Smooth muscle cell (in vitro differentiated cells): ENCODE measurements at regions not wholly inside any gene's neighbourhood (a gene's known extent, or its start where the extent isn't known, plus 50 kb on each side); places are given as distances from the start of the nearest gene placed in this dataset.
A peak's percentile ranks its signal among the peaks of the same experiment; 100 is the strongest.

Source experiments
- DNase-seq: peaks from one replicate; lab custom pipeline; 2025; ENCODE audit not compliant: unreplicated experiment; lab: John Stamatoyannopoulos, UW
- H2AFZ ChIP-seq: fragments of 200-600 bp; sonication (generic); 2 replicates; pipeline ENCODE4 v1.6.0; 2016; ENCODE audit warnings: antibody characterized with exemption, low read depth, mild to moderate bottlenecking
- H3F3A ChIP-seq: fragments of 200-600 bp; sonication (generic); 2 replicates; pipeline ENCODE4 v1.6.0; 2017; ENCODE audit warnings: antibody characterized with exemption, low read depth
- H3K27ac ChIP-seq: fragments of 200-600 bp; sonication (generic); 2 replicates; pipeline ENCODE4 v1.5.1; 2016; ENCODE audit warnings: low read depth, mild to moderate bottlenecking
- H3K27me3 ChIP-seq: fragments of 200-600 bp; sonication (generic); 2 replicates; pipeline ENCODE4 v1.6.1; 2016; ENCODE audit warnings: low read depth, mild to moderate bottlenecking
- H3K36me3 ChIP-seq: fragments of 200-600 bp; sonication (generic); 2 replicates; pipeline ENCODE4 v1.5.1; 2016; ENCODE audit warnings: low read depth
- H3K4me1 ChIP-seq: fragments of 200-600 bp; sonication (generic); 2 replicates; pipeline ENCODE4 v1.5.1; 2016; ENCODE audit warnings: low read depth
- H3K4me2 ChIP-seq: fragments of 200-600 bp; sonication (generic); 2 replicates; pipeline ENCODE4 v1.6.0; 2016; ENCODE audit warnings: mild to moderate bottlenecking
- H3K4me3 ChIP-seq: fragments of 200-600 bp; sonication (generic); 2 replicates; pipeline ENCODE4 v1.5.1; 2016; ENCODE audit warnings: mild to moderate bottlenecking
- H3K79me2 ChIP-seq: fragments of 200-600 bp; sonication (generic); 2 replicates; pipeline ENCODE4 v1.6.0; 2016; ENCODE audit warnings: low read depth, mild to moderate bottlenecking
- H3K9ac ChIP-seq: fragments of 200-600 bp; sonication (generic); 2 replicates; pipeline ENCODE4 v1.6.0; 2016; ENCODE audit warnings: low read depth
- H3K9me3 ChIP-seq: fragments of 200-600 bp; sonication (generic); replicated peaks from 2 replicates; pipeline ENCODE4 v1.5.1; 2016; ENCODE audit warnings: low read depth
- H4K20me1 ChIP-seq: fragments of 200-600 bp; sonication (generic); 2 replicates; pipeline ENCODE4 v1.6.0; 2016; ENCODE audit warnings: low read depth
- WGBS: methylation state at CpG from one replicate; pipeline ENCODE4 v1.1.7; 2016; ENCODE audit warnings: low lambda C conversion rate; 5-methylcytosine and 5-hydroxymethylcytosine counted together
- TF ChIP-seq, protein P1 (sequence below): fragments of 200-600 bp; sonication (generic); IDR thresholded peaks from 2 replicates; pipeline ENCODE4 v1.5.1; 2017; ENCODE audit warnings: borderline replicate concordance, mild to moderate bottlenecking, antibody characterized with exemption; ENCODE audit not compliant: insufficient read depth, poor library complexity, severe bottlenecking

DNA sequence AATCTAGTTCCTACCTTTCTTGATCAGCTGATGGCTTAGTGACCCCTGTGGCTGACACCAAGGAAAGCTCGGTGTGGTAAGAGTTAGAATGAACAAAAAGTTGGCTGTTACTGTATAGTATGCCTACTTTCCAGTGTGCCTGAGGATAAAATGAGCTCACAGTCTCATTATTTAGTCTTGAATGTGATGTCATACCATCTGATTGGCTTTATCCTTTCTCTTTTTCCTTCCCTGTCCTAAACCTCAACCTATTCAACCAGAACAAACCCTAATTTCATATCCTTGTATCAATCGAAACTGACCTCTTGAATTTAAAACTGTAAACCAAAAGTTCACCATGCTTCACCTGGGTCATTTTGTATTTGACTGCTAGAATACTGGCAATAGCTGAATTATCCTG, 156.4 kb downstream of the PPARGC1A start:
- H3K27me3 ChIP-seq, result no peaks in the 10 kb centered on the region
- TF ChIP-seq, protein P1, sequence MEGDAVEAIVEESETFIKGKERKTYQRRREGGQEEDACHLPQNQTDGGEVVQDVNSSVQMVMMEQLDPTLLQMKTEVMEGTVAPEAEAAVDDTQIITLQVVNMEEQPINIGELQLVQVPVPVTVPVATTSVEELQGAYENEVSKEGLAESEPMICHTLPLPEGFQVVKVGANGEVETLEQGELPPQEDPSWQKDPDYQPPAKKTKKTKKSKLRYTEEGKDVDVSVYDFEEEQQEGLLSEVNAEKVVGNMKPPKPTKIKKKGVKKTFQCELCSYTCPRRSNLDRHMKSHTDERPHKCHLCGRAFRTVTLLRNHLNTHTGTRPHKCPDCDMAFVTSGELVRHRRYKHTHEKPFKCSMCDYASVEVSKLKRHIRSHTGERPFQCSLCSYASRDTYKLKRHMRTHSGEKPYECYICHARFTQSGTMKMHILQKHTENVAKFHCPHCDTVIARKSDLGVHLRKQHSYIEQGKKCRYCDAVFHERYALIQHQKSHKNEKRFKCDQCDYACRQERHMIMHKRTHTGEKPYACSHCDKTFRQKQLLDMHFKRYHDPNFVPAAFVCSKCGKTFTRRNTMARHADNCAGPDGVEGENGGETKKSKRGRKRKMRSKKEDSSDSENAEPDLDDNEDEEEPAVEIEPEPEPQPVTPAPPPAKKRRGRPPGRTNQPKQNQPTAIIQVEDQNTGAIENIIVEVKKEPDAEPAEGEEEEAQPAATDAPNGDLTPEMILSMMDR, result no peak
- no peaks in the 10 kb centered on the region for H3K9me3 ChIP-seq
- H3K36me3 ChIP-seq, result no peaks in the 10 kb centered on the region
- H3K9ac ChIP-seq, result no peak overlapping the region
- H3K4me2 ChIP-seq, result no peak overlapping the region
- H3K4me1 ChIP-seq, result no peaks in the 10 kb centered on the region
- no peak overlapping the region for H3K27ac ChIP-seq
- no peak overlapping the region for H3K4me3 ChIP-seq
- 74% methylated on average over 2 of the region's 2 CpGs for WGBS
- no peaks in the 10 kb centered on the region for H3F3A ChIP-seq
- H2AFZ ChIP-seq, result no peak overlapping the region
- H3K79me2 ChIP-seq, result no peaks in the 10 kb centered on the region
- DNase-seq, result no peak
- H4K20me1 ChIP-seq, result no peaks in the 10 kb centered on the region

DNA sequence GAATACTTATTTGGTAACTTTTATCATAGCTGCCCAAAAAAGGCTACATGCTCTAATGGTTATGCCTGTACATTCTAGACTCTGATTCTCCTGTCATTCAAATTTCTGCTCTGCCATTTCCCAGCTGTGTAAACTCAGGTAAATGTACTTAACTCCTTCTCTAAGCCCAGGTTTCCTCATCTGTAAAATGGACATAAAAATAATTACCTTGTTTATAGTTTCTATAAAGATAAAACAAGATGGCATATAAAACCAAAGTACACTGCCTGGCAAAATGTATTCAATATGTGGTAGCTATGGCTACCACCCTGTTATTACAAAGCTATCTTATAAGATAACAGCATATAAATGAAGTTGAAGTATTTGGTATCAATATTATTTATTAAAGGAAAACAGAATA, 158.8 kb downstream of the PPARGC1A start:
- Histone ChIP-seq H3K4me3 (no peak overlapping the region), H3K27ac (no peak overlapping the region), H3K27me3 (no peaks in the 10 kb centered on the region), H3K4me1 (peaks cover 3% of the 10 kb centered on the region), H3K9me3 (no peaks in the 10 kb centered on the region), H2AFZ (no peak overlapping the region), H3K36me3 (no peaks in the 10 kb centered on the region), H3K79me2 (no peaks in the 10 kb centered on the region), H3K4me2 (no peak overlapping the region), H4K20me1 (no peaks in the 10 kb centered on the region), H3K9ac (no peak overlapping the region), H3F3A (no peaks in the 10 kb centered on the region)
- TF ChIP-seq, protein P1, result no peak
- DNase-seq, result no peak

DNA sequence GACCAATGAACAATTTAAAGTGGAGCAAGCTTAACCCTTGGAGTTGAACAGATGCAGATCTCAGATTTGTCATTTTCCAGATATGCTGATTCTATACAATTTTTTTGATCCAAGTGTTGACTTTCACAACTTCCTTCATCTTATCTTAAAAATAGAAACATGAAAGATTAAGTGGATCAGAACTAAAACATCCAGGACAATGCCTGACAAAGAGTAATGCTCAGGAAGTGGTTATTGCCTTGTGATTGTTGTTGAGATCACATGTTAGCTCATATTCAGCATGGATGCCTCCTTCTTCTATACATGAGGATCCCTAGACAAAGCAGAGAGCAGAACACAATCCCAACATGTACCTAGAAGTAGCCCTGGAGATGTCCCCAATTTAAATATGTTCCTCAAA, 160.9 kb downstream of the PPARGC1A start:
- no peak for DNase-seq
- no peaks in the 10 kb centered on the region for H3K27me3 ChIP-seq
- no peak overlapping the region for H3K4me2 ChIP-seq
- peaks cover 3% of the 10 kb centered on the region for H3K4me1 ChIP-seq
- H3F3A ChIP-seq, result no peaks in the 10 kb centered on the region
- no peak overlapping the region for H3K27ac ChIP-seq
- no peak overlapping the region for H3K9ac ChIP-seq
- H3K4me3 ChIP-seq, result no peak overlapping the region
- no peaks in the 10 kb centered on the region for H3K9me3 ChIP-seq
- no peaks in the 10 kb centered on the region for H3K79me2 ChIP-seq
- H4K20me1 ChIP-seq, result no peaks in the 10 kb centered on the region
- no peaks in the 10 kb centered on the region for H3K36me3 ChIP-seq
- H2AFZ ChIP-seq, result no peak overlapping the region
- TF ChIP-seq, protein P1, result no peak

DNA sequence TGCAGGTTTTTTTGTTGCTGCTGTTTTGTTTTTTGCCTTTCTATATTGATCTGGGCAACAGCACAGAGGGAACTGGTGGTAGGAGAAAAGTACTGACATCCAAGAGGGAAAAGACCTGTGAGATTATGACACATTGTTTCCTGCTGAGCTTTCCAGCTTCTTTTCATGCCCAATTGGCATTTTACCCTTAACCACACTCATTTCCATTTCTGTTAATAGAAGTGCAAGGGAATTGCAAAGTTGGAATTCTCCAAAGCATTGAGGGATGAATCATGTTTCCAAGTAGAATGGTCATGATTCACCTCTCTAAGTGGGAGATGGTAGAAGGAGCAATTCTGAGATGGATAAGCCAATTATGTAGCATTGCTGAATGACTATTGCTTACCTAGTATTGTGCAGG, 161.5 kb downstream of the PPARGC1A start:
- DNase-seq, result no peak
- H4K20me1 ChIP-seq, result no peaks in the 10 kb centered on the region
- no peaks in the 10 kb centered on the region for H3K27me3 ChIP-seq
- H3K36me3 ChIP-seq, result no peaks in the 10 kb centered on the region
- H3K4me3 ChIP-seq, result no peak overlapping the region
- H3F3A ChIP-seq, result no peaks in the 10 kb centered on the region
- TF ChIP-seq, protein P1, result no peak
- H2AFZ ChIP-seq, result no peak overlapping the region
- H3K27ac ChIP-seq, result no peak overlapping the region
- no peak overlapping the region for H3K9ac ChIP-seq
- peak overlapping the region; percentile 69 for H3K4me2 ChIP-seq
- H3K79me2 ChIP-seq, result no peaks in the 10 kb centered on the region
- peaks cover 3% of the 10 kb centered on the region for H3K4me1 ChIP-seq
- no peaks in the 10 kb centered on the region for H3K9me3 ChIP-seq
